ENCODE measurements at regions not wholly inside any gene's neighbourhood (a gene's known extent, or its start where the extent isn't known, plus 50 kb on each side); places are given as distances from the start of the nearest gene placed in this dataset.

GRCh38 chr11:133660202-133660568, 127.9 kb upstream of the OPCML start:
- no peaks in the 10 kb centered on the region for H3K23me2 ChIP-seq (ENCODE audit: insufficient read length, low read depth, low read length, poor library complexity, severe bottlenecking)
- no peak overlapping the region for H2AFZ ChIP-seq (ENCODE audit: low read length)
- no peak overlapping the region for H4K91ac ChIP-seq (ENCODE audit: insufficient read length, low read depth, low read length)
- H3K23ac ChIP-seq (ENCODE audit: insufficient read length, low read depth, low read length): no peak overlapping the region
- H3K27ac ChIP-seq (ENCODE audit: insufficient read length, low read depth, low read length): no peak overlapping the region
- peak; percentile 25 for DNase-seq
- no peak overlapping the region for H3T11ph ChIP-seq (ENCODE audit: low read length)
- H2AK5ac ChIP-seq (ENCODE audit: insufficient read length, low read length): no peak overlapping the region
- H3K4me3 Mint-ChIP-seq: no peak overlapping the region
- H3K79me1 ChIP-seq (ENCODE audit: insufficient read depth, low read depth, low read length, poor library complexity, severe bottlenecking): no peaks in the 10 kb centered on the region
- no peaks in the 10 kb centered on the region for H3K9me3 Mint-ChIP-seq
- no peak overlapping the region for H3K18ac ChIP-seq (ENCODE audit: insufficient read length, low read depth, low read length)
- no peak overlapping the region for H2BK15ac ChIP-seq (ENCODE audit: low read depth, low read length)
- no peak for TF ChIP-seq CTCF (conservative IDR thresholded peaks at IDR 0.05)
- H3K4me1 Mint-ChIP-seq: peaks cover 25% of the 10 kb centered on the region in 2 experiments
- H3K27ac Mint-ChIP-seq: no peak overlapping the region
- H3K56ac ChIP-seq (ENCODE audit: insufficient read length, low read depth, low read length): no peak overlapping the region
- no peaks in the 10 kb centered on the region for H3K9me3 ChIP-seq (ENCODE audit: control insufficient read depth, low read depth, low read length)
- no peak overlapping the region for H2BK120ac ChIP-seq (ENCODE audit: low read depth, low read length, poor library complexity, severe bottlenecking)
- no peaks in the 10 kb centered on the region for H3K27me3 ChIP-seq (ENCODE audit: insufficient read depth, low read length)
- H2BK12ac ChIP-seq (ENCODE audit: insufficient read length, low read depth, low read length): no peak overlapping the region
- peak overlapping the region; percentile 2 for H3K4me2 ChIP-seq (ENCODE audit: insufficient read depth, insufficient read length, low read length)
- H3K9ac ChIP-seq (ENCODE audit: extremely low read depth, insufficient read length, low read length): no peak overlapping the region
- H3K14ac ChIP-seq (ENCODE audit: insufficient read depth, low read length): no peak overlapping the region
- no peak overlapping the region for H2BK20ac ChIP-seq (ENCODE audit: low read depth, low read length, poor library complexity, severe bottlenecking)
- H4K8ac ChIP-seq (replicated peaks; ENCODE audit: insufficient read length, low read depth, low read length): no peak overlapping the region
- no peak overlapping the region for H4K5ac ChIP-seq (ENCODE audit: insufficient read length, low read depth, low read length)
- H3K4ac ChIP-seq (ENCODE audit: low read depth, low read length): no peak overlapping the region
- H3K27me3 Mint-ChIP-seq (ENCODE audit: low read depth): peaks cover 14% of the 10 kb centered on the region
- WGBS (ENCODE audit: extremely low coverage, insufficient read length, low lambda C conversion rate): no CpG with 5 or more reads among the region's 5 CpGs
- H2BK5ac ChIP-seq (ENCODE audit: insufficient read length, low read length): no peak overlapping the region
- no peaks in the 10 kb centered on the region; a peak in 1 of 7 replicates for H3K36me3 Mint-ChIP-seq (ENCODE audit: insufficient read depth in 1 of 3, low read depth in 3 of 3)
- no peaks in the 10 kb centered on the region for H4K20me1 ChIP-seq (ENCODE audit: control insufficient read depth, insufficient read depth, insufficient read length)
- H3K4me1 ChIP-seq (ENCODE audit: insufficient read depth, low read length): peaks cover 3% of the 10 kb centered on the region; the same call in 1 of the 2 replicates
- H3K79me2 ChIP-seq (ENCODE audit: insufficient read depth, low read length): no peaks in the 10 kb centered on the region

Data from H9 (cell line).